NCI-H82 treated with DMSO at 0.1 percent for 48 hours (cell line): ENCODE measurements at regions not wholly inside any gene's neighbourhood (a gene's known extent, or its start where the extent isn't known, plus 50 kb on each side); places are given as distances from the start of the nearest gene placed in this dataset.
"Not testable (repeated sequence)": the region's sequence is repeated elsewhere in the genome, so short reads cannot be mapped to it uniquely, and the experiment has no call there.

Source experiments
- DNase-seq: peaks from one replicate; lab custom pipeline; 2025; ENCODE audit not compliant: unreplicated experiment; lab: John Stamatoyannopoulos, UW

DNA sequence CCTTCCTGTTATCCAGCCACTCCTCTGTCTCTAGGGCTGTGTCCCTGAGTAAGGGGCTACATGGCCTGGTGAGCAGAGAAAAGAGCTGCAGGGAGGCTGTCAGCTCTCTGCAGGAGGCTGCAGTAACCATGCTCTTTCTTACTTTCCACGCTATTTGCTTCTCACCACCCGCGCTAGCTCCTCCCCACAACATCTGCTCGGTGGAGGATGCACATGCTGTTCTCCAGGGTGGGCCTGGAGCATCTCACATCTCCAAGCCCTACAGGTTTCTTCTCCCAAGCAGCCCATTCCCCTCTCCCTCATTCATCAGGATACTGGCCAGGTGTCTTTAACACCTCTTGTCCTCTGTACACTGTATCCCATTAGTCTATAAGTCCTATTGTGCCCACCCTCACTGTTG lies 103.8 kb downstream of the IER5 start:
- DNase-seq = no peak

DNA sequence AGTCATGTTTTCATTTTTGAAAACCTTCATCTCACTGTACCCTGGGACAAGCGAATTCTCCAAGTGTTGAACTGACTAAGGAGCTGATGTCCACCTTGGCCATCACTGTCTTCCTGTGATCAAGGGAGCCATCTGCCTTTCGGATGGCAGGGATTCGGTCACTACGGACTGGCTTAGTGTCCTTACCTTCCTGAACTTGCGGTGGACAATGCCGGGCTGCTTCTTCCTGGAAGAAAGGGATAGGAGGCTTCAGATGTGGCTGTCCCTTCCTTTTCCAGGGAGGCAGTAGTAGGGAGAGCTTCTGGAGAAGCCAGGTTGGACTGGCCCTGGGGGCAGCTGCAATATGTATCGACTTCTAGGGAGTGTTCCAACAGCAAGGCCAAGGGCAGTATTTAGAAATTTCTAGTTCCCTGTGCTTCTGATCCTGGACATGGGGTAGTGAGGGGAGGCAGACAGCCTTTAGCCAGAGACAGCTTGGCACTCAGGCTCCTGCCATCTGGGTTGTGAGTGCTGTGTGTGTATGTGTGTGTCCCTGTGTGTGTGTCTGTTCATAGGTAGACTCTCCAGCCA lies 114.6 kb downstream of the IER5 start:
- no peak for DNase-seq

DNA sequence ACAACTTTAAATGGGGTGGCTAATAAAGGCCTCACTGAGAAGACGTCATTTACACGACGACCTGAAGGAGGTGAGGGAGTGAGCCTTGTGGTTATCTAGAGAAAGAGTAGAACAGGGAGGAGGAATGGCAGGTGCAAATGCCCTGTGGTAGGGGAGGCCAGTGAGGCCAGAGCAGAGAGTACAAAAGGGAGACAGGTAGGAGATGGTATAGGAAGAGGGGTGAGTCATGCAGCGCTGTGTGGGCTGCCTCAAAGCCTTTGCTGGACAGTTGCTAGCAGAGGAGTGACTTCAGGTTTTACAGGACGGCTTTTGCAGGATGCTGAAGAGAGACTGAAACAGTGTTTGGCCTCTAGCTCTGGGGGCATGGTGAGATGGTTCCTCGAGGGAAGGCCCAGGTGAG lies 116.0 kb downstream of the IER5 start:
- DNase-seq = no peak

DNA sequence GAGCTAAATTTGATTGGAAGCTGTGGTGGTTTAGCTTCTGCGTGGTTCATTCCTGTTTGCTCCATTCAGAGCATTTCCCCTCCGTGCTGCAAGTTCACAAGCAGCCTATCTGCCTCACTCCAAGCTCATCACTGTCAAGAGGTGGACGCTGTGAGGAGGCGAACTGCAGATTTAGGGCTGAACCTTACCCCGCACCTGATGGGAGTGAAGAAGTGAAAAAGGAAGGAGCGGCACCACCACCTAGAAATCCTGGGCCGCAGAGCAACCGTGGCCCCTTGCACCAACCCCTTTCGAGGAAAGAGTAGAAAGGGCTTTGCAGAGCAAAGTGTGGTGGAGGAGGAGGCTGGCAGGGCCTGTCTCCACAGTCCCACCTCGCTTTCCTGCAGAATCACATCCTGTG lies 117.4 kb downstream of the IER5 start:
- DNase-seq = no peak

DNA sequence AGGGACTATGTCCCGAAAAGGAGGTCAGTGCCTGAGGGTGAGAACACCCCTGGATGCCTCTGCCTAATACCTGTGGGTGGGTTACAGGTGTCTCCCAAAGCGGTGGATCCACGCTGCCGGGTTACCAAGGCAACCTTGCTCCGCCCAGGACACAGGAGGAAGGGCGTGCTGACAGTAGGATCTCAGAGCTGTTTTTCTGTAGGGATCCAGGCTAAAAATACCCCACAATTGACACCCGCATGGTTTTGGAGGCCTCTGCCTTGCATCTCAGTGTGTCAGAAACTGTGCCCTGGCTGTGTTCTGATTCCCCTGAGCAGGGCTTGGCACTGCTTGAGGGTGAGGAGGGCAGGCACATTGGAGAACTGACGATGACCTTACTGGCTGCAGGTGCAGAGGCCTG lies 118.0 kb downstream of the IER5 start:
- no peak for DNase-seq

DNA sequence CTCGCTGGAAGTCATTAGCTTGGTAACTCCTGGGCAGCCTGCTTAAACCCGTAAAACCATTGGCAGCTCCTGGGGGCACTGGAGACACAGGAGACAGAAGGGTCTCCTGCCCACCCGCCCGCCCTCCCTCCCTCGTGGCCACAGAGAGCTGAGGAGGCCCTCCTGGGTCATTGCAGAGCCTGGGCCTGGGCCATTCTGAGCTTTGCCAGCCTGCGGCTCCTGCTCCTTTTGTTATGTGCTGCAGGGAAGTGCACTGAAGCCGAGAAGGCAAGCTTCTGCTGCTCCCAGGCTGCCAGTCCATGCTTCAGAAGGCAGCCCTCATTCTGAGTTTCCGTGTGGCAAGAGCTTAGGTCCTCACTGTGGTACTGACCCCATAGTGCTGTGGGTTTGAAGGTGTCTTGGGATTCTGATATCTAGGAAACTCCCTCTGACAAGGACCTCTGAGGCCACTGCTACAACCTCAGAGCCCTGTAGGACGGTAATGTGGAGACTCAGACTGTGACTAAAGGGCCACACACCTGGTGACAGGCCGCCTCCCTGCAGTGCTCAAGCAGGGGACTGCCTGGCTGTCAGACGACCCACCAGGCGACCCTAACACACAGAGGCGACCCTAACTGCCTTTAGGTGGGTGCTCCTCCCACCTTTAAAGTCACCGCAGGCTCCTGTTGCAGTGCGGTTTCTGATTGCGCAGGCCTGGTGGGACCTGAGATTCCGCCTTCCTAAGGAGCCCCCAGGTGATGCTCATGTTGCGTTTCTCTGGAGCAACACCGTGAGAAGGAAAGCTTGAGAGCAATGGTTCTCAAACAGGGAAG lies 118.7 kb downstream of the IER5 start:
- no peak for DNase-seq

DNA sequence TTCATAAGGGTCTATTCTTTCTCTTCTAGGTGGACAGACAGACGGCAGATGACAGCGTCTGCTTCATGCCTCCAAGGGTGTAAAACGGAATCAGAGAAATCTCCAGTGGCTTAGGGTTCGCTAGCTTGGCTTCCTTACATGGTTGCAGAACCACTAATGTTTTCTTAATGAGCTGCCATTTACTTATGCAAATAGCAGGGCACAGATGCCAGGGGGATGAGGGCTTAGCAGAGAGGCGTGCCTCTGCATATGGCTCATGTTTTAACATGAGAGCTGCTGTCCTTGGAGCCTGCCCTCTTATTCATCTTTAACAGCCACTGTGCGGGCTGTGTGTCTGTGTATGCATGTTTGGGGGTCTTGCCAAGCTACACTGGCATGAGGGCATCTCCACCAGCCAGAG lies 119.6 kb downstream of the IER5 start:
- no peak for DNase-seq

DNA sequence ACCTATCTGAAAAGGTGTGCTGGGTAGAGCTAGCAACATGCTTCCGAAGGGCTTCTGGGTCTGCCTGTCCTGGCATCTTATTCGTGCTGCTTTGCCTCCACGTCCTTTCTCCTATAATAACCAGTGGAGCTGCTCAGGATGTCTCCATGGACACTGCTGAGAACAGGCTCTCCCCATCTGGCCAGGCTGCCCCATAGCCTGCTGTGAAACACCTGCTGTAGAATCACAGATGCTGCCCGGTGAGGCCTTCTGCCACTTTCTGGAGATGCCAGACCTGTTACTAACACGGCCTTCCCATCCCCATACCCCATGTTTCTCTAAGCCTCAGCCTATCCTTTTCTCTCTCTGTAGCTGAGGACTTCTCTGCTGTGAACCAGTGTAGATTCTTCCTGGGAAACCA lies 120.5 kb downstream of the IER5 start:
- DNase-seq = no peak

DNA sequence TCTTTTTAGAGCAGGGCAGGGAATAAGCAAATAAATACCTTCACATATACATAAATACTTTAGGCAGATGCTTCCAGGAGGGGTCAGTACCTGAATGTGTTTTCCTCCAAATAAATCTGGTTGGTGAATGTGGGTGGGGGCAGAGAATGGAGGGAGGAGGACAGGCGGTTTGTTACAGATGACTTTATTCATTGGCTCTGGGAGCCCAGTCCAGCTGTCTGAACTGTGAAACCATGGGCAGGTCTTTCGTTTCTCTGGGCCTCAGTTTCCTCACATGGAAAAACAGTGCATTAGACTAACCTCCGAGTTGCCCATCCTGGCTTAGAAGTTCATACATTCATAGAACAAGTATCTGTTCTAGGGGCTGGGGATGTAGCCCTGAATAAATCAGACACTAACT lies 124.6 kb downstream of the IER5 start:
- DNase-seq = no peak

DNA sequence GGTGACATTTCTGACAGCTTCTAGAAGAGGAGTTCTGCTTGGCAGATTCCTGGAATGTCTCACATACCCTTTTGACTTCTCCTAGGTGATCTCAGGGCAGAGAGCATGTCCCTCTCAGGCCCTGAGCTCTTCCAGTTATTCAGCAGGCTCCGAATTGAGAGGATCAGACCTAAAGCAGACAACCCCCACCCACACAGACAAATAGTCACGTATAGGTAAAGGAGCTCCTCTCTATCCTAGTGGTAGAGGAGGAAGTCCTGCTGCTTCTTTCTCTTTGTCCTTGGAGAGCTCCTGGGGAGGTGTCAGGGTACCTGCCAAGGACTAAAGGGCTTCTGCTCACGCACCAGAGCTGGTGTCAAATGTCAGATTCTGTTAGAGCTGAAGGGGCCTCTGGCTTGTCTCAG lies 128.1 kb downstream of the IER5 start:
- DNase-seq = no peak

DNA sequence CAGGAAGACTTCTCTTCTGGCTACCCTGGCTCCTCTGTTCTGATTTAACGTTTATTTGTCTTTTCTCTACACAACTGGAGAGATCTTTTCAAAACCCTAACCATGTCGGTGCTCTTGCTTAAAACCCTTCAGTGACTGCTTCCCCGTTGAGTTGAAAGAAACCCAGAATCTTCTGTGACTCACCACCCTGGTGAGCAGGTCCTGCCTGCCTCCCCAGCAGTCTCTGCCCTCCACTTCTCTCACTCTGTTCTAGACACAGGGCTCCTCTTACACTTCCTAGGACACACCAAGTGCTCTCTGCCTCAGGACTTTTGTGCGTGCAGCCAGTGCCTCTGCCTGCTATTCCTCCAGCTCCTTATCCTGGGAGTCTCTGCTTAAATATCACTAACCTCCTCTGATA lies 131.4 kb downstream of the IER5 start:
- DNase-seq = no peak

DNA sequence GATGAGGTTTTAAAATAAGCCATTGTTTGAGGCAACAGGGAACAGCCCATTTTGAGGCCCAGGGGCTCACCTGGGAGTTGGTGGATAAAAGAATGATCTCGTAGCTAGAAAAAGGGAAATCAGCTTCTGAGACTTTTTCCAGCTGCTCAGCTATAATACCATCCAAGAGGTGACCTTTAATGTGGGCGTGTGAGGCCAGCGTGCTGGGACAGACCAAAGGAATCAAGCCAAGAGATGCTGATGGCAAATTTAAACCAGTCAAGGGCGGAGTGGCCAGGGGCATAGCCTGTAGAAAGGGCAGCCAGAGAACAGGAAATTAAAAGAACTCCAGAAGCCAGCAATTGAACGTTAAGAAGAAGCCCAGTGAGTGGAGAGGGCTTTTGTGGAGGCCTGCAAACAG lies 132.6 kb downstream of the IER5 start:
- DNase-seq = no peak

DNA sequence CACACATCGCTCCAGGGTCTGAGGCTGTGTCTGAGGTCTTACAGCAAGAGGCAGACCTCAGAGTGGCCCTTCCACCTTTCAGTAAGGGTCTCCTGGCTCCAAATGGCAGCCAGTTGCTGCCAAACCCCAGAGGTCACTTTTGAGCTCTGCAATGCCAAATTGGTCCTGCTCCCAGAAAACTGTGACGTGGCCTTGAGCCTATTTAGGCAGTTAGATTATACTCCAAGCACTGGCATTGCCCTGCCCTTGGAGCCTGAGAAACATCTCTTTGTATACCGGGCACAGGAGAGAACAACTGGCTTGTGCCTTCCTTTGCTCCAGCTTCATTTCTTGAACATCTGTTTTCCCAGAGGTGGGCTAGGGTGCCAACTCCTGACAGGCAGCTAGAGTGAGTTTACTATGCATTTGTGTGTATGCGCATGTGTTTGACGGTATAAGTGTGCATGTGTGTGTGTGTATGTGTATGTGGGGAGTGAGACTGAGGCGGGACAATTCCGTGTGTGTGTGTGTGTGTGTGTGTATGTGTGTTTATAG lies 134.5 kb downstream of the IER5 start:
- DNase-seq = no peak

DNA sequence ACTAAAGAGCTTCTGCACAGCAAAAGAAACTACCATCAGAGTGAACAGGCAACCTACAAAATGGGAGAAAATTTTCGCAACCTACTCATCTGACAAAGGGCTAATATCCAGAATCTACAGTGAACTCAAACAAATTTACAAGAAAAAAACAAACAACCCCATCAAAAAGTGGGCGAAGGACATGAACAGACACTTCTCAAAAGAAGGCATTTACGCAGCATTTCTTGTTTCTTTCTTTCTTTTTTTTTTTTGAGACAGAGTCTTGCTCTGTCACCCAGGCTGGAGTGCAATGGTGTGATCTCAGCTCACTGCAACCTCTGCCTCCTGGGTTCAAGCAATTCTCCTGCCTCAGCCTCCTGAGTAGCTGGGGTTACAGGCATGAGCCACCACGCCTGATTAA lies 138.2 kb downstream of the IER5 start:
- not testable (repeated sequence) for DNase-seq

DNA sequence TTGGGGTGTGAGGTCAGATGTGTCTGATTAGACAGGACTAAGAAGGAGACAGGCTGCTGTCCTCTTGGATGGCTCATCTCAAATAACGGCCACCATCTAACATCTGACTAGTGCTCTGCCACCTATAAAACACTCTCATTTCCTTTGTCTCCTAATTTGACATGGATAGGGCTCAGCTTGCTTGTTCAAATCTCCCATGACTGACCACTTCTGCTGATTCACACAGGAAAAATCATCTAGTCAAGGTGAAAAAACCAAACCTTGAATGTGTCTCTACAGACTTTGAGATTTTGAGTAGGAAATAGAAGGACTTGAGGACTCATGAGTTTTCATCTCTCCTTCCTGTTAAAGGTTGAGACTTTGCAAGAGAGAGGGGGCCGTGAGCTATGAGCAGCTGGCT lies 150.6 kb downstream of the IER5 start:
- DNase-seq = no peak

DNA sequence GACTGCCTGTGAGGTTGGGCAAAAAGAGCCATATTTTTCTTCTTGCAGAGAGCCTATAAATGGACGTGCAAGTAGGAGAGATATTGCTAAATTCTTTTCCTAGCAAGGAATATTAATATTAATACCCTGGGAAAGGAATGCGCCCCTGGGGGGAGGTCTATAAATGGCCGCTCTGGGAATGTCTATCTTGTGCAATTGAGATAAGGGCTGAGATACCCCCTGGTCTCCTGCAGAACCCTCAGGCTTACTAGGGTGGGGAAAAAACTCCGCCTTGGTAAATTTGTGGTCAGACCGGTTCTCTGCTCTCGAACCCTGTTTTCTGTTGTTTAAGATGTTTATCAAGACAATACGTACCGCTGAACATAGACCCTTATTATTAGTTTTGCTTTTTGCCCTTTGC lies 157.8 kb downstream of the IER5 start:
- DNase-seq = not testable (repeated sequence)

DNA sequence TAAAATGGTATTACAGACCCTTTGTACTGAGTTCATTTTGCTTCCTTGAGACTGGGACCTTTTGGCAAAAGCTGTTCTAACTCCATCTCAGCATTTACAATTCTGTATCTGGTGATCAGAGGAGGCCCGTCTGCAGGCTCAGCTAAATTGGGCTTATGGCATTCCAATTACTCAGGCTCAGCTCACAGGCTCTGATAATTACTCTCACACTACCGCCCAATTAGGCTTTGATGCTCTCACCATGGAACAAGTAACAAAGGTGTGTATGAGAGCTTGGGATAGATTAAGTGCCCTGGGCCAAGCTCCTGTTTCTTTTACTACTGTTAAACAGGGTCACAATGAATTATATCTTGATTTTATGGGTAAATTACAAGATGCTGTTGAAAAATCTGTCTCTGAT lies 159.9 kb downstream of the IER5 start:
- peak; percentile 46 for DNase-seq

DNA sequence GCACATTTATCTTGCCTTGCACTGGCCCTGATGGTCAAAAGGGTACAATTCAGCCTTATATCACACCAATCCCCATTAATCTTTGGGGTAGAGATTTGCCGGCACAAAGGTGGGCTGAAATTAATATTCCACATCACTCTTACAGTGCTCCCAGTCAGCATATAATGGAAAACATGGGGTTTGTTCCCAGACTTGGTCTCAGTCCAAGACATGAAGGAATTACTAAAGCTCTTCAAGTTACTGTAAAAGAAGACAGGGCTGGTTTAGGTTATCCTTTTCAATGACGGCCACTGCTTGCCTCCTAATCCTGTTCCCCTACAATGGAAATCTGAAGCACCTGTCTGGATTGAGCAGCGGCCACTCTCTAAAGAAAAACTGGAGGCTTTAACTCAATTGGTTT lies 160.7 kb downstream of the IER5 start:
- no peak for DNase-seq

DNA sequence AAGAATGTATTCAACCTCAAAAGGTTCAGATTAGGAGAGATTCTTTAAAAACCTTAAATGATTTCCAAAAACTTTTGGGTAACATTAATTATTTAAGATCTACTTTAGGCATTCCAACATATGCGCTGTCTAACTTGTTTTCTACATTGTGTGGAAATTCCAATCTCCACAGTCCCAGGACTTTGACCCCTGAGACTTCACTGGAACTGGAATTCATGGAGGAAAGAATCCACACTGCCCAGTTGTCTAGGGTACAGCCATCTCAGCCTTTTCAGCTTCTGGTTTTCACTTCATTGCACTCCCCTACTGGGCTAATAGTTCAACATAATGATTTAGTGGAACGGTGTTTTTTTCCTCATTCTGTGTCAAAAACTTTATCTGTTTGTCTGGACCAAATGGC lies 161.5 kb downstream of the IER5 start:
- DNase-seq = no peak

DNA sequence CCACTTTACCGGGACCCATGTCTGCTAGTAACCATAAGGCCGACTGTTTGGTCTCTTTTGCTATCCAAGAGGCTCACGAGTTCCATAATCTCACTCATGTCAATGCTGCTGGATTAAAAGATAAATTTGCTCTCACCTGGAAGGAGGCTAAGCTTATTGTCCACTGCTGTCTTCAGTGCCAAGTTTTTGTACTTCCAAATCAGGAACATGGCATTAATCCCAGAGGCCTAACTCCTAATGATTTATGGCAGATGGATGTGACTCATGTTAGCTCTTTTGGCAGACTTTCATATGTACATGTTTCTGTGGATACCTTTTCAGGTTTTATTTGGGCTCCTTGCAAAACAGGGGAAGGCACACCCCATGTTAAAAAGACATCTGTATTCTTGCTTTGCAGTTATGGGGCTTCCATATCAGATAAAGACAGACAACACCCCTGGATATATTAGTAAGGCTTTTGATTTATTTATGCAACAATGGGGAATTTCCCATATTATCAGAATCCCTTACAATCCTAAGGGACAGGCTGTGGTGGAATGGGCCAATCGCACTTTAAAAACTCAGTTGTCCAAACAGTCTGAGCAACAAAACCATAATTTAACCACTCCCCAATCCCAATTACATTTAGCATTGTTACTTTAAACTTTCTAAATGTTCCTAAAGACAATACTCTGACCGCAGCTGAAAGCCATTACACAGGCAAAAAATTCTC lies 162.7 kb downstream of the IER5 start:
- peak; percentile 83 for DNase-seq

DNA sequence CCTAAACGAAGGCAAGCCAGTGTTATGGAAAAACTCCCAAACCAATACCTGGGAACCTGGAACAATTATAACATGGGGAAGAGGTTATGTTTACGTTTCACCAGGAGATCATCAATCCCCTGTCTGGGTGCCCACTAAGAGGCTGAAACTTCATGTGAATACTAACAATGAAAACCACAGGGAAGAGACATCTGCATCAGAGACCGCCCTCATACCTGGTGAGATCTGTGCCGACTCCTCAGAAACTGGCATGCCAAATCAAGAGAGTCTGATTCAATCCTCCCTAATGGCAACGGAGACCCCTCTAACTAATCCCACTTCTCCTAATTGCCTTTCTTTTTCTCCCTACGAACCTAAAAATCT lies 163.2 kb downstream of the IER5 start:
- DNase-seq = no peak

DNA sequence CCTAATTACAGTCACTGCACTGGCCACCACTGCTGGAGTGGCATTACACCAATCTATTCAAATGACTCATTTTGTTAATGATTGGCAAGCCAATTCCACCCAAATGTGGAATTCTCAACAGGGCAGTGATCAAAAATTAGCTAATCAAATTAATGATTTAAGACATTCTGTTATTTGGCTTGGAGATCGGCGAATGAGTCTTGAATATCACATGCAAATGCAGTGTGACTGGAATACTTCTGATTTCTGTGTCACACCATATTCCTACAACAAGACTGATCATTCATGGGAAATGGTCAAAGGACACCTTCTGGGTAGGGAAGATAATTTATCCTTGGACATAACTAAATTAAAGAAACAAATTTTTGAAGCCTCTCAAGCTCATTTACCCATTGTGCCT lies 165.1 kb downstream of the IER5 start:
- not testable (repeated sequence) for DNase-seq
